ENCODE measurements at regions not wholly inside any gene's neighbourhood (a gene's known extent, or its start where the extent isn't known, plus 50 kb on each side); places are given as distances from the start of the nearest gene placed in this dataset.

DNA sequence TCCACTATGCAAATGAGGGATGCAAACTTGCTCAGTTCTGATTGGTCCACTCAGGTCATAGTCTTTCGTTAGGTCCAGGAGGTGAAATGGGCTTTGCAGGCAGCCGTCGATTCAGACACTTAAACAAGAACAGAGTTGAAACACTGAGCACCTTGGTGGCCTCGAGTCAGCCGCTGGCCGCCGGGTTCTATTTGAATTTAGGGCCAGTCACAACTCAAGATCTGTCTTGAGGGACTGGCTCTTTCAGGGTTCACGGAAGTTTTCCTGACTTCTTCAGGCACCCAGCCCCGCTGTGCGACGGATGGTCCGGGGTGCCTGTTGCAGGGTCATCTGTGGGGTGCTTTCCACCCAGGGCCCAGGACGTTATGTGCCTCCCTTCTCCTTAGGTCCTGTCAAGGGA lies 412.8 kb upstream of the IRX4 start:
- no peak overlapping the region for H3K27ac ChIP-seq
- TF ChIP-seq, protein P1, sequence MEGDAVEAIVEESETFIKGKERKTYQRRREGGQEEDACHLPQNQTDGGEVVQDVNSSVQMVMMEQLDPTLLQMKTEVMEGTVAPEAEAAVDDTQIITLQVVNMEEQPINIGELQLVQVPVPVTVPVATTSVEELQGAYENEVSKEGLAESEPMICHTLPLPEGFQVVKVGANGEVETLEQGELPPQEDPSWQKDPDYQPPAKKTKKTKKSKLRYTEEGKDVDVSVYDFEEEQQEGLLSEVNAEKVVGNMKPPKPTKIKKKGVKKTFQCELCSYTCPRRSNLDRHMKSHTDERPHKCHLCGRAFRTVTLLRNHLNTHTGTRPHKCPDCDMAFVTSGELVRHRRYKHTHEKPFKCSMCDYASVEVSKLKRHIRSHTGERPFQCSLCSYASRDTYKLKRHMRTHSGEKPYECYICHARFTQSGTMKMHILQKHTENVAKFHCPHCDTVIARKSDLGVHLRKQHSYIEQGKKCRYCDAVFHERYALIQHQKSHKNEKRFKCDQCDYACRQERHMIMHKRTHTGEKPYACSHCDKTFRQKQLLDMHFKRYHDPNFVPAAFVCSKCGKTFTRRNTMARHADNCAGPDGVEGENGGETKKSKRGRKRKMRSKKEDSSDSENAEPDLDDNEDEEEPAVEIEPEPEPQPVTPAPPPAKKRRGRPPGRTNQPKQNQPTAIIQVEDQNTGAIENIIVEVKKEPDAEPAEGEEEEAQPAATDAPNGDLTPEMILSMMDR (IDR thresholded peaks at IDR 0.05; ENCODE audit: low read depth, low read length, missing control alignments) = no peak
- H3K36me3 ChIP-seq (replicated peaks) = no peaks in the 10 kb centered on the region
- no peak overlapping the region for H3K4me3 ChIP-seq (ENCODE audit: low read depth, low read length)
- no peak for DNase-seq
- in situ Hi-C loops (cut with HindIII; ENCODE audit: low pct_ligation_motif_present, low sequenced_read_pairs) = no loop called here
- H3K27me3 ChIP-seq (replicated peaks) = no peaks in the 10 kb centered on the region

DNA sequence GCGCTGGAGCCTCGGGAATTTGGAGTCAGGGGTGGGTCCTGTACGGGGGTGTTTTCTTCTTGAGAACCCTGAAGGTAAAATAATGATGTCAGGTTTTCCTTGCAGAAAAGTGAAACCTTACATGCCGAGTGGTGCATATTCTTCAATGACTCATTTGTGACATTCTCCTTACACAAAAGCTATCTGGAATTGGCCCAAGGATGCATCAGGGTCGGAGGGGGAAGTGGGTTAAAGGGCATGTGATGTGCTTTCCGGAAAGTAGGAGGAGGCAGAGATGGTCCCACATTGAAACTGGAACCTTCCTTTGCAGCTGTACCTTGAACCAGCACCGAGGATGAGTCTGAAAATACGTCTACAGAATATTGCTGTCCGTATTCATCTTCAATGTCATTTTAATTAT lies 411.2 kb upstream of the IRX4 start:
- DNase-seq = no peak
- TF ChIP-seq, protein P1 (IDR thresholded peaks at IDR 0.05; ENCODE audit: low read depth, low read length, missing control alignments) = no peak
- no peaks in the 10 kb centered on the region for H3K27me3 ChIP-seq (replicated peaks)
- no peak overlapping the region for H3K27ac ChIP-seq
- no peak overlapping the region for H3K4me3 ChIP-seq (ENCODE audit: low read depth, low read length)
- H3K36me3 ChIP-seq (replicated peaks) = no peaks in the 10 kb centered on the region
- in situ Hi-C loops (cut with HindIII; ENCODE audit: low pct_ligation_motif_present, low sequenced_read_pairs) = no loop called here

DNA sequence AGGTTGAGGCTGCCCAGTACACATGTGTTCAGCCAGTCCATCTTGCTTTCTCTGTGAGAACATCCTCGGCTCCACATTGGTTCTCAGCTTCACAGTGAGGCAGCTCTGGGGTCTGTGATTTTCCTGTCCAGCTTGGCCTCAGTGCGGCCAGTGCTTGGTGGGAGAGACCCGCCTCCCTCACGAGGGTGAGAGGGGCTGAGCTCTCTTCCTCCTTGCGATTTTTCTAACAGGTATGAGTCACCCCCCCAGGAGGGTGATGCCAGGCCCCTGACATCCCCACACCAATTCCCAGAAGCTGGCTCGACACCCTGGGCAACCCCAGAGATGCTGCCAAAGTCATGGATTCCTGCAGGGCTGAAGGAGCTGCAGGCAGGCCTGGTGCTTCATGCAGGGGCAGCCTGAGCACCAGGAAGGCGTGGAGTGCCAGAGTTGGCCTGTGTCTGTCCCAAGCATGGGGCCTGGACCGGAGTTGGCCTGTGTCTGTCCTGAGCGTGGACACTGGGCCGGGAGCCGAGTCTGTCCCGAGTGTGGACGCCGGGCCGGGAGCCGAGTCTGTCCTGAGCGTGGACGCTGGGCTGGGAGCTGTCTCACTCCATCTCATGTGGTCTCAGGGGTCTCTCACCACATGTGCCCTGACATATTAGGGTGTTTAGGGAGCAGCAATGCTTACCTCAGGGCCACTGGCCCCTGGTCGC lies 408.6 kb upstream of the IRX4 start:
- in situ Hi-C loops (cut with HindIII; ENCODE audit: low pct_ligation_motif_present, low sequenced_read_pairs) = no loop called here
- no peak overlapping the region for H3K27ac ChIP-seq
- no peaks in the 10 kb centered on the region for H3K27me3 ChIP-seq (replicated peaks)
- DNase-seq = no peak
- no peaks in the 10 kb centered on the region for H3K36me3 ChIP-seq (replicated peaks)
- H3K4me3 ChIP-seq (ENCODE audit: low read depth, low read length) = no peak overlapping the region
- TF ChIP-seq, protein P1 (IDR thresholded peaks at IDR 0.05; ENCODE audit: low read depth, low read length, missing control alignments) = no peak

DNA sequence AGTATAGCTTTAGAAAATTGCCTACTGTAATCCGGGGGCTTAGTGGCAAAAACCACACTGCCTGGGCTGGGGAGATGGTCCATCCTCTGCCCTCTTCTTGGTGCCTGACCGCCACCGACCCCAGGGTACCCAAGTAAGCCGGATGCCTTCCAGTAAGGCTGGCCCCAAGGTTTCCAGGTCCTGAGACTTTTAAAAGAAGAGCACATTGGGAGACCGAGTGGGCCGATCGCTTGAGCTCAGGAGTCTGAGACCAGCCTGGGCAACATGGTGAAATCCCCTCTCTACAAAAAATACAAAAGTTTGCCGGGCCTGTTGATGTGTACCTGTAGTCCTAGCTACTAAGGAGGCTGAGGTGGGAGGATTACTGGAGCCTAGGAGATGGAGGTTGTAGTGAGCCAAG lies 406.7 kb upstream of the IRX4 start:
- Histone ChIP-seq H3K27me3 (replicated peaks) (no peaks in the 10 kb centered on the region), H3K36me3 (replicated peaks) (no peaks in the 10 kb centered on the region), H3K27ac (no peak overlapping the region), H3K4me3 (ENCODE audit: low read depth, low read length) (no peak overlapping the region)
- DNase-seq = no peak
- in situ Hi-C loops (cut with HindIII; ENCODE audit: low pct_ligation_motif_present, low sequenced_read_pairs) = no loop called here
- TF ChIP-seq, protein P1 (IDR thresholded peaks at IDR 0.05; ENCODE audit: low read depth, low read length, missing control alignments) = no peak

DNA sequence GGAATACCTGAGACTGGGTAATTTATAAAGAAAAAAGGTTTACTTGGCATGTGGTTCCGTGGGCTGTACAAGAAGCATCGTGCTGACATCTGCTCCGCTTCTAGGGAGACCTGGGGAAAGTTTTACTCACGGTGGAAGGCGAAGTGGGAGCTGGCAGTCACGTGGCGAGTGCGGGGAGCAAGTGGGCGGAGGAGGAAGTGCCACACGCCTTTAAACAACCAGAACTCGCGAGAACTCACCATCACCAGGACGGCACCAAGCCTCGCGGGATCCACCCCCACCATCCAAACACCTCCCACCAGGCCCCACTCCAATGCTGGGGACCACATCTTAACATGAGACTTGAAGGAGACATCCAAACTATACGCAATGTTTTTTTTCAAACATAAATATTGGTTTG lies 406.2 kb upstream of the IRX4 start:
- in situ Hi-C loops (cut with HindIII; ENCODE audit: low pct_ligation_motif_present, low sequenced_read_pairs) = no loop called here
- Histone ChIP-seq H3K27ac (no peak overlapping the region), H3K4me3 (ENCODE audit: low read depth, low read length) (no peak overlapping the region), H3K27me3 (replicated peaks) (no peaks in the 10 kb centered on the region), H3K36me3 (replicated peaks) (no peaks in the 10 kb centered on the region)
- DNase-seq = no peak
- TF ChIP-seq, protein P1 (IDR thresholded peaks at IDR 0.05; ENCODE audit: low read depth, low read length, missing control alignments) = no peak

DNA sequence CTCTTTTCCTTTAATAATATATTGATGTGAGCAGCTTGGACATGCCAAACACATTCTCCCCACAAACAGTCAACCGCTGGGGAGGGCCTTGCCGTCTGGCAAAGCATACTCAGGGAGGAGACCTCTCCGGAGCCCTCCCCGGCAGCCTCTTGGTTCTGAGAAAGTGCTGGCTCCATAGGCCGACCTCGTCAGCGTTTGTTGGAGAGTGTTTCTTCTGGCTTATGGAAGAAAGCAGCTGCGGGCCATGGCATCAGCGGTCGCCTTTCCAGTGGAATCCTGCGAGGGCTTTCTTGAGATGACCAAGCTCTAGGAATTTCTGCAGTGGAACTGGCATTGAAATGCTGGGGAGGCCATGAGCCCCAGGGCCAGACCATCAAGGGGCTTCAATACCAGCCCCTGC lies 405.7 kb upstream of the IRX4 start:
- no peak for DNase-seq
- H3K4me3 ChIP-seq (ENCODE audit: low read depth, low read length) = no peak overlapping the region
- no peaks in the 10 kb centered on the region for H3K27me3 ChIP-seq (replicated peaks)
- H3K27ac ChIP-seq = no peak overlapping the region
- no peaks in the 10 kb centered on the region for H3K36me3 ChIP-seq (replicated peaks)
- in situ Hi-C loops (cut with HindIII; ENCODE audit: low pct_ligation_motif_present, low sequenced_read_pairs) = no loop called here
- TF ChIP-seq, protein P1 (IDR thresholded peaks at IDR 0.05; ENCODE audit: low read depth, low read length, missing control alignments) = no peak

Measured in brain microvascular endothelial cell (primary cell).